Body of pancreas (tissue), 4 donors: ENCODE measurements at regions not wholly inside any gene's neighbourhood (a gene's known extent, or its start where the extent isn't known, plus 50 kb on each side); places are given as distances from the start of the nearest gene placed in this dataset.

Experiments used
- POLR2A ChIP-seq, 3 donors: fragments of 450-650 bp; IDR thresholded peaks; one replicate each; pipeline ENCODE4 v1.6.1; 2016; ENCODE audit warnings: antibody characterized with exemption in 3 of 3, mild to moderate bottlenecking in 2 of 3
- TF ChIP-seq, protein P1 (sequence below), 7 experiments: fragments of 450-650 bp in 4 of 7; fragments of 200-600 bp in 3 of 7; sonication (generic) in 3 of 7; IDR thresholded peaks; one replicate each; pipeline ENCODE4 v1.5.1; 2016 to 2019; ENCODE audit warnings: antibody characterized with exemption in 7 of 7

GRCh38 chr2:21244161-21244560 lies 120.4 kb downstream of the TDRD15 start:
- TF ChIP-seq POLR2A (IDR thresholded peaks at IDR 0.05): no peak
- TF ChIP-seq, protein P1, sequence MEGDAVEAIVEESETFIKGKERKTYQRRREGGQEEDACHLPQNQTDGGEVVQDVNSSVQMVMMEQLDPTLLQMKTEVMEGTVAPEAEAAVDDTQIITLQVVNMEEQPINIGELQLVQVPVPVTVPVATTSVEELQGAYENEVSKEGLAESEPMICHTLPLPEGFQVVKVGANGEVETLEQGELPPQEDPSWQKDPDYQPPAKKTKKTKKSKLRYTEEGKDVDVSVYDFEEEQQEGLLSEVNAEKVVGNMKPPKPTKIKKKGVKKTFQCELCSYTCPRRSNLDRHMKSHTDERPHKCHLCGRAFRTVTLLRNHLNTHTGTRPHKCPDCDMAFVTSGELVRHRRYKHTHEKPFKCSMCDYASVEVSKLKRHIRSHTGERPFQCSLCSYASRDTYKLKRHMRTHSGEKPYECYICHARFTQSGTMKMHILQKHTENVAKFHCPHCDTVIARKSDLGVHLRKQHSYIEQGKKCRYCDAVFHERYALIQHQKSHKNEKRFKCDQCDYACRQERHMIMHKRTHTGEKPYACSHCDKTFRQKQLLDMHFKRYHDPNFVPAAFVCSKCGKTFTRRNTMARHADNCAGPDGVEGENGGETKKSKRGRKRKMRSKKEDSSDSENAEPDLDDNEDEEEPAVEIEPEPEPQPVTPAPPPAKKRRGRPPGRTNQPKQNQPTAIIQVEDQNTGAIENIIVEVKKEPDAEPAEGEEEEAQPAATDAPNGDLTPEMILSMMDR (IDR thresholded peaks at IDR 0.05): no peak
